HEK293T (cell line): ENCODE measurements at regions not wholly inside any gene's neighbourhood (a gene's known extent, or its start where the extent isn't known, plus 50 kb on each side); places are given as distances from the start of the nearest gene placed in this dataset.
"Not testable (repeated sequence)": the region's sequence is repeated elsewhere in the genome, so short reads cannot be mapped to it uniquely, and the experiment has no call there.

ENCODE experiments used
- CTCF ChIA-PET: fragments of 350-600 bp; formaldehyde crosslinking; extraction: SDS; loops from one replicate; lab custom pipeline; 2021; ENCODE audit warnings: antibody characterized with exemption, inconsistent platforms; lab: Yijun Ruan, JAX
- POLR2A ChIA-PET: fragments of 350-600 bp; formaldehyde crosslinking; extraction: SDS; loops from one replicate; lab custom pipeline; 2020; ENCODE audit warnings: antibody characterized with exemption, inconsistent platforms; lab: Yijun Ruan, JAX
- DNase-seq: peaks from one replicate; pipeline ENCODE4 v3.0.0; 2012; ENCODE audit warnings: mixed read lengths; ENCODE audit errors: extremely low spot score
- ARNT ChIP-seq: fragments of 450-650 bp; IDR thresholded peaks from 2 replicates; pipeline ENCODE4 v1.6.1; 2017; ENCODE audit warnings: mild to moderate bottlenecking
- BHLHE40 ChIP-seq: fragments of 450-650 bp; IDR thresholded peaks from 2 replicates; pipeline ENCODE4 v1.6.1; 2016; ENCODE audit warnings: mild to moderate bottlenecking, moderate library complexity, borderline replicate concordance
- CTBP1 ChIP-seq: fragments of 450-650 bp; IDR thresholded peaks from 2 replicates; pipeline ENCODE4 v1.6.1; 2016; ENCODE audit warnings: borderline replicate concordance
- ELF4 ChIP-seq: fragments of 450-650 bp; IDR thresholded peaks from 2 replicates; pipeline ENCODE4 v1.6.1; 2017; ENCODE audit warnings: antibody characterized with exemption
- FOXA1 ChIP-seq: fragments of 450-650 bp; IDR thresholded peaks from 2 replicates; pipeline ENCODE4 v1.6.1; 2016; ENCODE audit warnings: mild to moderate bottlenecking
- FOXK2 ChIP-seq: fragments of 450-650 bp; IDR thresholded peaks from 2 replicates; pipeline ENCODE4 v1.6.1; 2016; ENCODE audit warnings: mild to moderate bottlenecking
- FOXM1 ChIP-seq: fragments of 450-650 bp; IDR thresholded peaks from 2 replicates; pipeline ENCODE4 v1.6.1; 2017; ENCODE audit warnings: mild to moderate bottlenecking, borderline replicate concordance
- HDGF ChIP-seq: fragments of 450-650 bp; IDR thresholded peaks from 2 replicates; pipeline ENCODE4 v1.6.1; 2017; ENCODE audit warnings: antibody characterized with exemption, borderline replicate concordance
- L3MBTL2 ChIP-seq: fragments of 450-650 bp; conservative IDR thresholded peaks from 2 replicates; pipeline ENCODE4 v1.6.1; 2016; ENCODE audit warnings: mild to moderate bottlenecking
- LEF1 ChIP-seq: fragments of 450-650 bp; IDR thresholded peaks from 2 replicates; pipeline ENCODE4 v1.6.1; 2017; ENCODE audit warnings: mild to moderate bottlenecking, borderline replicate concordance
- NFRKB ChIP-seq: fragments of 450-650 bp; IDR thresholded peaks from 2 replicates; pipeline ENCODE4 v1.6.1; 2016; ENCODE audit warnings: mild to moderate bottlenecking, moderate library complexity
- PKNOX1 ChIP-seq: fragments of 450-650 bp; IDR thresholded peaks from 2 replicates; pipeline ENCODE4 v1.6.1; 2016
- SP1 ChIP-seq: fragments of 450-650 bp; IDR thresholded peaks from 2 replicates; pipeline ENCODE4 v1.6.1; 2017
- SUZ12 ChIP-seq: fragments of 450-650 bp; IDR thresholded peaks from 2 replicates; pipeline ENCODE4 v1.6.1; 2016; ENCODE audit warnings: mild to moderate bottlenecking
- TARDBP ChIP-seq: fragments of 450-650 bp; IDR thresholded peaks from 2 replicates; pipeline ENCODE4 v1.6.1; 2016
- ZNF384 ChIP-seq: fragments of 450-650 bp; IDR thresholded peaks from 2 replicates; pipeline ENCODE4 v1.6.1; 2016

GRCh38 chr14:106107703-106108102 is 581.3 kb downstream of the TMEM121 start:
- no peak for DNase-seq
- ChIA-PET POLR2A (no interaction called here), CTCF (no interaction called here)
- TF ChIP-seq FOXM1 (no peak), ARNT (no peak), BHLHE40 (no peak), SP1 (no peak), FOXA1 (no peak), SUZ12 (no peak), TARDBP (no peak), NFRKB (no peak), ELF4 (no peak), ZNF384 (no peak), FOXK2 (no peak), LEF1 (no peak)

- POLR2A ChIA-PET, result no interaction called here
- DNase-seq, result no peak
- TF ChIP-seq SUZ12 (no peak), FOXM1 (no peak), HDGF (no peak), LEF1 (no peak), PKNOX1 (no peak), FOXK2 (no peak), ELF4 (no peak), TARDBP (no peak), NFRKB (no peak), CTBP1 (no peak), SP1 (no peak), ARNT (no peak), L3MBTL2 (no peak), ZNF384 (no peak), FOXA1 (no peak), BHLHE40 (no peak)
- CTCF ChIA-PET, result no interaction called here
Observed at GRCh38 chr14:106109337-106109736, 583.0 kb downstream of the TMEM121 start.

GRCh38 chr14:106115401-106115800 is 589.0 kb downstream of the TMEM121 start:
- ChIA-PET POLR2A (no interaction called here), CTCF (no interaction called here)
- TF ChIP-seq PKNOX1 (no peak), BHLHE40 (no peak), ELF4 (no peak), FOXM1 (no peak), ARNT (no peak), SUZ12 (no peak), SP1 (no peak), TARDBP (no peak), LEF1 (no peak), HDGF (no peak), FOXK2 (no peak), NFRKB (no peak), L3MBTL2 (no peak), FOXA1 (no peak), CTBP1 (no peak)
- no peak for DNase-seq

- CTCF ChIA-PET, POLR2A ChIA-PET, DNase-seq: not testable (repeated sequence)
Observed at GRCh38 chr14:106116339-106116930, 590.1 kb downstream of the TMEM121 start.

- ChIA-PET CTCF (interaction anchor here (0.6 kb wide), 1 partner anchor 353 kb away, joined by 4 read pairs; no protein-coding TSS in a partner anchor), POLR2A (no interaction called here)
- DNase-seq, result no peak
- TF ChIP-seq HDGF, result no peak
- no peak for TF ChIP-seq ARNT
- TF ChIP-seq LEF1, result no peak
- TF ChIP-seq TARDBP, result no peak
- TF ChIP-seq CTBP1, result no peak
- TF ChIP-seq SP1, result no peak
- no peak for TF ChIP-seq ELF4
- TF ChIP-seq SUZ12, result no peak
- no peak for TF ChIP-seq FOXA1
- no peak for TF ChIP-seq FOXK2
Observed at GRCh38 chr14:106120101-106120500, 593.7 kb downstream of the TMEM121 start.

- DNase-seq, result no peak
- POLR2A ChIA-PET, result no interaction called here
Observed at GRCh38 chr14:106129274-106129673, 602.9 kb downstream of the TMEM121 start.

GRCh38 chr14:106129904-106130661 is 603.7 kb downstream of the TMEM121 start:
- POLR2A ChIA-PET, DNase-seq, CTCF ChIA-PET: not testable (repeated sequence)

More at GRCh38 chr14:106129274-106129673, 602.9 kb downstream of the TMEM121 start:
- no peak for TF ChIP-seq TARDBP
- TF ChIP-seq CTBP1, result no peak
- no peak for TF ChIP-seq FOXA1
- TF ChIP-seq NFRKB, result no peak
- no peak for TF ChIP-seq LEF1
- TF ChIP-seq FOXM1, result no peak
- no peak for TF ChIP-seq HDGF
- TF ChIP-seq SUZ12, result no peak
- TF ChIP-seq PKNOX1, result no peak
- no peak for TF ChIP-seq ZNF384
- no peak for TF ChIP-seq ARNT
- no peak for TF ChIP-seq FOXK2
- TF ChIP-seq SP1, result no peak
- TF ChIP-seq L3MBTL2, result no peak
- TF ChIP-seq ELF4, result no peak
- CTCF ChIA-PET, result no interaction called here

GRCh38 chr14:106133126-106133525 is 606.7 kb downstream of the TMEM121 start:
- CTCF ChIA-PET, DNase-seq, POLR2A ChIA-PET: not testable (repeated sequence)
